ENCODE measurements at regions not wholly inside any gene's neighbourhood (a gene's known extent, or its start where the extent isn't known, plus 50 kb on each side); places are given as distances from the start of the nearest gene placed in this dataset.

- no peak for TF ChIP-seq EZH2 (IDR thresholded peaks at IDR 0.05; ENCODE audit: low read depth, low read length, severe bottlenecking)
- TF ChIP-seq CREB1 (IDR thresholded peaks at IDR 0.05): no peak
- no peak for TF ChIP-seq POLR2AphosphoS5 (IDR thresholded peaks at IDR 0.05; ENCODE audit: low read depth, low read length)
- no peak for TF ChIP-seq MAFK (IDR thresholded peaks at IDR 0.05; ENCODE audit: low read depth, low read length)
- no peak for TF ChIP-seq ASH2L (IDR thresholded peaks at IDR 0.05; ENCODE audit: low read length)
- TF ChIP-seq SRF (IDR thresholded peaks at IDR 0.05; ENCODE audit: low read depth, low read length): no peak
- no peak for TF ChIP-seq BCL11A (IDR thresholded peaks at IDR 0.05; ENCODE audit: low read depth in 2 of 2, low read length in 2 of 2)
- TF ChIP-seq CTCF (IDR thresholded peaks at IDR 0.05; ENCODE audit: control extremely low read depth in 1 of 3, insufficient read depth in 1 of 3, low read depth in 1 of 3, low read length in 3 of 3): no peak
- TF ChIP-seq ATF3 (IDR thresholded peaks at IDR 0.05; ENCODE audit: insufficient read depth, low read depth, low read length): no peak
- no peak for TF ChIP-seq EP300 (IDR thresholded peaks at IDR 0.05; ENCODE audit: borderline replicate concordance in 1 of 2, low read depth in 2 of 2, low read length in 2 of 2)
- TF ChIP-seq POLR2A (IDR thresholded peaks at IDR 0.05; ENCODE audit: control extremely low read depth in 1 of 2, low read depth in 2 of 2, low read length in 2 of 2): no peak
- no peak for TF ChIP-seq CHD2 (IDR thresholded peaks at IDR 0.05; ENCODE audit: low read length)
- no peak for TF ChIP-seq TCF12 (IDR thresholded peaks at IDR 0.05; ENCODE audit: low read depth, low read length)
- TF ChIP-seq HDAC6 (IDR thresholded peaks at IDR 0.05; ENCODE audit: low read depth, low read length): no peak
Measured at GRCh38 chr1:60564916-60565750, 491.6 kb upstream of the C1orf87 start.
